Glomerular visceral epithelial cell (primary cell): ENCODE measurements at regions not wholly inside any gene's neighbourhood (a gene's known extent, or its start where the extent isn't known, plus 50 kb on each side); places are given as distances from the start of the nearest gene placed in this dataset.
A peak's percentile ranks its signal among the peaks of the same experiment; 100 is the strongest.

Experiments used
- DNase-seq: peaks from one replicate; pipeline ENCODE4 v3.0.0-alpha.2; 2016; ENCODE audit errors: extremely low spot score

DNA sequence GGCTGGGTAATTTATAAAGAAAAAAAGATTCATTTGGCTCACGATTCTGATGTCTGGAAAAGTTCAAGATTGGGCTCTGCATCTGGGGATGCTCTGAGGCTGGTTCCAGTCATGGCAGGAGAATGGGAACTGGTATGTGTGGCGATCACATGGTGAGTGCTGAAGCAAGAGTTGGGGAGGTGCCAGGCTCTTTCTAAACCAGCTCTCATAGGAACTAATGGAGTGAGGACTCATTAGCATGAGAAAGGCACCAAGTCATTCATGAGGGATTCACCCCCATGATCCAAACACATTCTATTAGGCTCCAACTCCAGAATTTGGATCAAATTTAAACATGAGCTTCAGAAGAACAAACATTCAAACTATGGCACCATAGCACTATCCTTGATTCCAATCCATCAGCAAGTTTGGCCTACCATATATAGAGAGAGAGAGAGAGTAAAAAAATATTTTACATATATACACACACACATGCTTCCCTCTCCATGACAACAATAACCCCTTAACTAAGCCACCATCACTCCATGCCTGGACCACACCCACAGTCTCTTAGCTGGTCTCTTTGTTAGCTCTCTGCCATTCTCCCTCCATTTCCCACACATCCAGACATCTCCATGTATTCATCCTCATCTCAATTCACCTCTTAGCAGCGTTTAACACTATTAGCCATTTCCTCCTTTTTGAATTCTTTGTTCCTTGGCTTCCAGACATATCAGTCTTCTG lies 57.9 kb downstream of the NPY start:
- DNase-seq: no peak

- DNase-seq: no peak
Measured at GRCh38 chr7:24343614-24344013, 59.6 kb downstream of the NPY start.

- no peak for DNase-seq
Measured at GRCh38 chr7:24346129-24346528, 62.1 kb downstream of the NPY start.

DNA sequence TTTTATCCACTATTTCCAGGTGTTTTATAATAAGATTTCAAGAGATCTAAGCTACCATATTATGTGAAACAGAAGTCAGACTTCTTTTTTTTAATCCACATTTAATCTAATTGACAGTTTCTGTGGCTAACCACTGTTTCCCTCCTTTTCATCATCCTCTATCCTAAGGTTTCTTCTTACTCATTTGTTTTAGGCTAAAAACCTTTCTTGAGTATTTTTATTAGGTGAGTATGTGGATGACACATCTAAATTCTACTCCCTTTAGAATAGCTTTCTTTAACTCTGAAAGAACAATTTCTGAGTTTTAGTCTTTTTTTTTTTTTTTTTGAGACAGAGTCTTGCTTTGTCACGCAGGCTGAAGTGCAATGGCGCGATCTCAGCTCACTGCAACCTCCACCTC lies 62.7 kb downstream of the NPY start:
- DNase-seq: no peak

DNA sequence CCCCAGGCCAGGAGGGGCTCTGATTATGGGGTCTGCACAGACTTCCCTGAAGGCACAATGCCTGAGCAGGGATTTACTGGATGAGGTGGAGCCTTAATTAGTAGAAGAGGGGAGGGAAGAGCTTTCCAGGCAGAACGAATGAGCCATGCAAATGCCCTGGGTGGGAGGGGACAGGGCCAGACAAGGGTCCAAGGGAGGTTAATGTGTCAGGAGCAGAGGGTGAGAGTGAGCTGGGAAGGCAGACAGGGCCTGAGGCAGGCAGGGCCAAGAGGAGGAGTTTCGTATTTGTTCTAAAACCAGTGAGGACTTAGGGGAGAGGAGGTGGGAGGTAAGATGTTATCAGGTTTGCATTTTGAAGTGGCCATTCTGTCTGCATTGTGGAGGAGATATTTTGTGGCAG lies 65.3 kb downstream of the NPY start:
- DNase-seq: no peak

- no peak for DNase-seq
Measured at GRCh38 chr7:24354456-24354855, 70.5 kb downstream of the NPY start.

DNA sequence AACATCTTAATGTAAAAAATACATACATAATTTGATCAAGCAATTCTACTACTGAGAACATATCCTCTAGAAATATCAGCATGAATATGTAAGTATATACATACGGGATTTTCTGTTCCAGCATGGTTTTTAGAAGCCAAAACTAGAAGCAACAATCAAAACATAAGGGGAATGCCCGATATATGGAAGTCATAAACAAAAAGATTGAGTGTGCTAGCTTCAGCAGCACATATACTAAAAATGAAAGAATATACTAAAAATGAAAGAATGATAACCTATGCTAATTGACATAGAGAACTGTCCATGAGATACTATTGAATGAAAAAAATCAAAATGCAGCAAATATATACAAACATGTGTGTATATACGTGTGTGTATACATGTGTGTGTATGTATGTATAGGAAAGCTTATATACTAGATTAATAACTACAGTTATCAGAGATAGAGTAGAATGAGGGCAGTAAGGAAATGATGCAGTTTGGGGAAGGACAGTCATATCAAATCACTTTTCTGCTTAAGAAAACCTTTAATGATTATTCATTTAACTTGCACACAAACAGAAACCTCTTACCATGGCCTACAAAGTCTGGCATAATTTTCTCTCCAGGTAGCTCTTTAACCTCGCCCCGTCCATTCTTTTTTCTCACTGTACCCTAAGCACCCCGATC lies 72.9 kb downstream of the NPY start:
- DNase-seq: no peak

GRCh38 chr7:24361001-24361400 lies 77.0 kb downstream of the NPY start:
- DNase-seq: no peak

- no peak for DNase-seq
Measured at GRCh38 chr7:24365606-24366005, 81.6 kb downstream of the NPY start.

- DNase-seq: no peak
Measured at GRCh38 chr7:24366876-24367275, 82.9 kb downstream of the NPY start.

GRCh38 chr7:24368161-24368560 lies 84.2 kb downstream of the NPY start:
- DNase-seq: no peak

DNA sequence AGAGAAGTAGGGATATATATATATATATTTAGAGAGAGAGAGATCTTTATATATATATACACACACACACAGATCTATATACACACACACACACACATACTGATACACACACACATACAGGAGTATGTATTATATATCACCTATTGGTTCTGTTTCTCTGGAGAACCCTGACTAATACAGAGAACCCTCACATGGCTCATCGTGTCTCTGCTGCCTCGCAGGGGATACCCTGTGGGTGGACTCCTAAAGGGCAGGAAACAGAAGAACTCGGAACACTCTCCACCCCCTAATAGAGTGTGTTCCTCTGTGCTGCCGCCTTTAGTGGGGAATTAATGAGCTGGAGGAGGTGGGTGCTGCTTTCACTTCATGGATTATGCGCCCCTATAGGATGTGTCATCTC lies 86.6 kb downstream of the NPY start:
- DNase-seq: no peak

- no peak for DNase-seq
Measured at GRCh38 chr7:24372961-24373955, 89.3 kb downstream of the NPY start.

DNA sequence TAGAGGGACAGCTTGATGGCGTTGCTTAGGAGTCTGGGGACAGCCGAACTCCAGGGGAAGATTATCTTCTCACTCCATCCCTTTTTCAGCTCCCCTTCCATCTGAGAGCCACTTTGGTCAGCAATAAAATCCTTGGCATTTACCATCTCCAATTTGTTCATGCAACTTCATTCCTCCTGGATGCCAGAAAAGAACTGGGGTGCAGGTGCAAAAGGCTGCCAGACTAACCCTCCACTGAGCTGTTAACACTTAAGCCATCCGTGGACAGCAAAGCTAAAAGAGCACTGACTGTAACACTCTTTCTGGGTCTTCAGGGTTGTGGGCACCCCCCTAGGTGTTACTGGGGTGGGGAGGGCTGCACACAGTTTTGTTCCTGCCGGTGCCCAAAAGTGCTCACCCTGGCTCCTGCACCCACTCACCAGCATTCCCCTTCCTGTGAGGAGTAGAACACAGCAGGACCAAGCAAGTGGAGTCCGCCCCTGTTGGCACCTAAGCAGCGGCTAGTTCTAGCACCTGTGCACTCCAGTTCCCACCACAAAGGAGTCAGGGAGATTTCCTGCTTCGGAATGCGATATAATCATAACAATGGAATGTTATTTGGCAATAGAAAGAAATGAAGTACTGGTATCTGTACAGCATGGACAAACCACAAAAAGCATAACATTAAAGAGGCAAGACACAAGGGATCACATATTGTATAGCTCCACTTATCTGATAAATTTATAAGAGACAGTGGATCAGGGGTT lies 95.1 kb downstream of the NPY start:
- DNase-seq: peak; percentile 89

- DNase-seq: peak; percentile 6
Measured at GRCh38 chr7:24381894-24382505, 98.0 kb downstream of the NPY start.

- no peak for DNase-seq
Measured at GRCh38 chr7:24383055-24383454, 99.1 kb downstream of the NPY start.

- no peak for DNase-seq
Measured at GRCh38 chr7:24384362-24385030, 100.5 kb downstream of the NPY start.

GRCh38 chr7:24388212-24388611 lies 104.2 kb downstream of the NPY start:
- DNase-seq: no peak

GRCh38 chr7:24390376-24391157 lies 106.6 kb downstream of the NPY start:
- no peak for DNase-seq

DNA sequence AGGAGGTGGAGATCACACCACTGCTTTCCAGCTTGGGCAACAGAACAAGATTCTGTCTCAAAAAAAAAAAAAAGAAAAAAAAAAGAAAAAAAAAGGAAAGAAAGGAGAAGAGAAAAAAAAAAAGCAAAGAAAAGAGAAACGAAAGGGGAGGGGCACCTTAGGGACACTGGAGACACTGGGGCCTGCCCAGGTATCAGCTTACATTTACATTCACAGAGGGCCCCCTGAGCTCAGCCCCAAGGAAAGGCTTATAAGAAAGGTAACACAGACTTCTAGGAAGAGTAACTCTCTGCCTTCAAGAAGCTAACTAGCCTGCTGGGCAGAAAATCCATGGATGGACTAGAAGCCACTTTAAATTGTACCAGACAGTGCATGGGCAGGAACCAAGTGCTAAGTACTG lies 108.8 kb downstream of the NPY start:
- no peak for DNase-seq
